ENCODE measurements at regions not wholly inside any gene's neighbourhood (a gene's known extent, or its start where the extent isn't known, plus 50 kb on each side); places are given as distances from the start of the nearest gene placed in this dataset.

DNA sequence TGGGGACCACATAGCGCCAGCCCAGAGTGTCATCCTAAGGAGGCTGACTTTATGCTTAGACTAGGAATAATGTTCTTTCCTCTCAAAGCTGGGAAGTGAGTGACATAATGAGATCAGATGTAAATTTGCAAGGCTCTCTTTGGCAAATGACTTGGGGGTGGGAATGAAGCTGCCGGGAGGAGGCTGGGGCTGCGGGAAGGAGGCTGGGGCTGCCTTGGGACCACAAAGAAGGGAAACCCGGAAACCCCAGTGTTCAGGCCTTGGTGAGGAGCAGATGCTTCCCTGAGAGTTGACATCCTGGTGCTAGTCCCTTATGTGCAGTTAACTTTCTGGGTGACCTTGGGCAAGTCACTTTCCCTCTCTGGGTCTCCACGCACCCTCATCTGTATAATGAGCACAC is 182.0 kb downstream of the CHST1 start:
- no peak for DNase-seq (ENCODE audit: low spot score)
- no peak overlapping the region for H3K27ac ChIP-seq
- H3K27me3 ChIP-seq: peaks cover 0 to 2% of the 10 kb centered on the region in 2 donors

DNA sequence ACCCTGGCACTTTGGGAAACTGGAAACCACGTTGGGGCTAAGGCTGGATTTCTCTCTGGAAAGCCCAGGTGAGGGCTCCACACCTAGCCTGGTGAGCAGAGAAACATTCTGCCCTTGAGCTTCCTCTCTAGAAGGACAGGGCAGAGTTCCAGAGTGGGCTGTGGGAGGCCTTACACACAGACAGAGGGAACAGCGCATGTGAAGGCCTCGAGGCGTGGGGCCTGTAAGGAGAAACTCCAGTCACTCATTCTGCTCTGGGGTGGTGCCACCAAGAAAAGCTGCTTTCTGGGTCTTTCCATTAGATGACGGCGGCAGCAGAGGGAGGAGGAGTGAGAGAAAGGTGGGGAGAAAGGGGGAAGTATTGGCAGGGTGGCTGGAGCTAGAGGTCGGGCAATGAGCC is 183.1 kb downstream of the CHST1 start:
- no peaks in the 10 kb centered on the region for H3K4me1 ChIP-seq
- TF ChIP-seq, protein P1, sequence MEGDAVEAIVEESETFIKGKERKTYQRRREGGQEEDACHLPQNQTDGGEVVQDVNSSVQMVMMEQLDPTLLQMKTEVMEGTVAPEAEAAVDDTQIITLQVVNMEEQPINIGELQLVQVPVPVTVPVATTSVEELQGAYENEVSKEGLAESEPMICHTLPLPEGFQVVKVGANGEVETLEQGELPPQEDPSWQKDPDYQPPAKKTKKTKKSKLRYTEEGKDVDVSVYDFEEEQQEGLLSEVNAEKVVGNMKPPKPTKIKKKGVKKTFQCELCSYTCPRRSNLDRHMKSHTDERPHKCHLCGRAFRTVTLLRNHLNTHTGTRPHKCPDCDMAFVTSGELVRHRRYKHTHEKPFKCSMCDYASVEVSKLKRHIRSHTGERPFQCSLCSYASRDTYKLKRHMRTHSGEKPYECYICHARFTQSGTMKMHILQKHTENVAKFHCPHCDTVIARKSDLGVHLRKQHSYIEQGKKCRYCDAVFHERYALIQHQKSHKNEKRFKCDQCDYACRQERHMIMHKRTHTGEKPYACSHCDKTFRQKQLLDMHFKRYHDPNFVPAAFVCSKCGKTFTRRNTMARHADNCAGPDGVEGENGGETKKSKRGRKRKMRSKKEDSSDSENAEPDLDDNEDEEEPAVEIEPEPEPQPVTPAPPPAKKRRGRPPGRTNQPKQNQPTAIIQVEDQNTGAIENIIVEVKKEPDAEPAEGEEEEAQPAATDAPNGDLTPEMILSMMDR (IDR thresholded peaks at IDR 0.05): no peak
- peaks cover 0 to 2% of the 10 kb centered on the region in 2 donors for H3K27me3 ChIP-seq

More for the DNA sequence above, 182.0 kb downstream of the CHST1 start:
- Histone ChIP-seq H3K4me3 (no peak overlapping the region), H3K36me3 (no peaks in the 10 kb centered on the region), H3K4me1 (no peaks in the 10 kb centered on the region), H3K9me3 (no peaks in the 10 kb centered on the region)
- TF ChIP-seq, protein P1 (IDR thresholded peaks at IDR 0.05): no peak

DNA sequence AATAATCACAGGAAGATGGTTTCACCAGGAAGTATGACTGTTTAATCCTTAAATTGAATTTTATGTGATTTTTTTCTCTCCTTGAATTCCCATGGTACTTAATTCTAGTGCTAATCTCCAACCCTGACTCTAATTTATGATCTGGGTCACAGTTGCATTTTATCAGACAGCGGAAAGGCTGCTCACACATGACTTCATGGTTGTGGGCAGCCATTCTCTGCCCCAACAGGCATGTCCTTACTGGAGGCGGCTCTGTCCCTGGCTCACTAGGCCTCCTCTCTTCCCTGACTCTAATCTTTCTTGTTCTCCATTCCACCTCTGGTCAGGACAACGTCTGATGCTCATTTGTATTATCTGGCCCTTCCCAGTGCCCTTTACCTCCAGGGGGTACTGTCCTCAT is 184.4 kb downstream of the CHST1 start:
- H3K4me3 ChIP-seq: no peak overlapping the region
- no peak for DNase-seq (ENCODE audit: low spot score)
- H3K9me3 ChIP-seq: no peaks in the 10 kb centered on the region
- H3K27me3 ChIP-seq: peaks cover 0 to 2% of the 10 kb centered on the region in 2 donors
- no peaks in the 10 kb centered on the region for H3K4me1 ChIP-seq
- H3K36me3 ChIP-seq: no peaks in the 10 kb centered on the region
- TF ChIP-seq, protein P1 (IDR thresholded peaks at IDR 0.05): no peak
- no peak overlapping the region for H3K27ac ChIP-seq

More for the DNA sequence above, 183.1 kb downstream of the CHST1 start:
- Histone ChIP-seq H3K27ac (no peak overlapping the region), H3K4me3 (no peak overlapping the region), H3K9me3 (no peaks in the 10 kb centered on the region), H3K36me3 (no peaks in the 10 kb centered on the region)
- no peak for DNase-seq (ENCODE audit: low spot score)

DNA sequence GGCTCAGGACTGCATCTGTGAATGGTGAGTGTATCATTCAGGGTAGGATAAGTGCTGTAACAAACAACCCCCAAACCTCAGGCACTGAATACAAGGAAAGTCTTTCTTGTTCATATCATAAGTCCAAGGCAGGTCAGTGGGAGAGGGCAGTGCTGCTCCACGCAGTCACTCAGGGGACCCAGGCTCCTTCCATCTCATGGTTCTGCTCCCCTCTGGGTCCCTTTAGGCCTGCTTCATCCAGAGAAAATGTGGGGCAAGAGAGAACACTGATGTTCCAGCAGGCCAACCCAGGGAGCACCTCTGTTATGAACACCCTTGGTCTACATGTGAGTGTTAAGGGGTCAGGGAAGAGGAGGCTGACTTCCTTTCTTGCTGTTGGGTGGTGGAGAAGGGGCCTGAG is 187.8 kb downstream of the CHST1 start:
- H3K27ac ChIP-seq: no peak overlapping the region
- TF ChIP-seq, protein P1 (IDR thresholded peaks at IDR 0.05): no peak
- H3K9me3 ChIP-seq: no peaks in the 10 kb centered on the region
- no peak for DNase-seq (ENCODE audit: low spot score)
- no peaks in the 10 kb centered on the region for H3K4me1 ChIP-seq
- H3K36me3 ChIP-seq: no peaks in the 10 kb centered on the region
- H3K4me3 ChIP-seq: no peak overlapping the region
- peaks cover 0 to 2% of the 10 kb centered on the region in 2 donors for H3K27me3 ChIP-seq

DNA sequence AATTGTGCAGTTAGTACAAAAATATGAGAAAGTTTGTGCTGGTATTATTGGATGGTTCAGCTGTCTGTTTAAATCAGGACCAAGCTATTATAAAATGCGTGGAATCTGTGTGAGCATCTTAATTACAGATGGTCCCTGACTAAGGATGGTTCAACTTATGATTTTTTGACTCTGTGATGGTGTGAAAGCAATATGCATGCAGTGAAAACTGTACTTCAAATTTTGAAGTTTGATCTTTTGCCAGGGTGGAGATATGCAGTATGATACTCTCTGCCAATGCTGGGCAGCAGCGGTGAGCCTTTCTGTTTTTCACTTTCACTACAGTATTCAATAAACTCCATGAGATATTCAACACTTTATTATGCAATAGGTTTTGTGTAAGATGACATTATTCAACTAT is 189.3 kb downstream of the CHST1 start:
- DNase-seq (ENCODE audit: low spot score): no peak
- H3K4me1 ChIP-seq: no peaks in the 10 kb centered on the region

DNA sequence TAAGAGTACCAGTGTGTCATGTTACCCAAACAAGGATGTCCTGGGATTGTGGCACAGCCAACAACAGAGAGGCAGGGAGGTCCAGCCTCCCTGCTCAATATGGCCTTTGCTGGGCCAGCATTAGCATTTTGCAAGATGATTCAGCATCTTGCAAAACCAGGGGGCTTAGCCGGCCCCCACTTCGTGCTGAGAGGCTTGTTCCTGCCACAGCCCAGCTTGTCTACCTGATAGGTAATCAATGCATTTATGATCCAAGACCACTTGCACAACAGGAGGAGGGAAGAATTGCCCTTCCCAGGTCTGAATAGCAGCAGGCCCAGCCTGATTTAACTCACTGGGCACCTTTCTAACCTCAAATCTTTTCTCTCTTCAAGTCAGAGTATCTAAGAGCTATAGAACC is 189.0 kb upstream of the SYT13 start:
- H3K9me3 ChIP-seq: no peaks in the 10 kb centered on the region
- no peak for DNase-seq (ENCODE audit: low spot score)
- peaks cover 0 to 2% of the 10 kb centered on the region in 2 donors for H3K27me3 ChIP-seq
- no peaks in the 10 kb centered on the region for H3K36me3 ChIP-seq
- no peaks in the 10 kb centered on the region for H3K4me1 ChIP-seq
- TF ChIP-seq, protein P1 (IDR thresholded peaks at IDR 0.05): no peak
- H3K4me3 ChIP-seq: no peak overlapping the region
- no peak overlapping the region for H3K27ac ChIP-seq

More for the DNA sequence above, 189.3 kb downstream of the CHST1 start:
- H3K27me3 ChIP-seq: peaks cover 0 to 2% of the 10 kb centered on the region in 2 donors
- no peak overlapping the region for H3K27ac ChIP-seq
- no peaks in the 10 kb centered on the region for H3K36me3 ChIP-seq
- TF ChIP-seq, protein P1 (IDR thresholded peaks at IDR 0.05): no peak
- no peaks in the 10 kb centered on the region for H3K9me3 ChIP-seq
- H3K4me3 ChIP-seq: no peak overlapping the region
